Mucosa of descending colon (tissue), 3 donors: ENCODE measurements at regions not wholly inside any gene's neighbourhood (a gene's known extent, or its start where the extent isn't known, plus 50 kb on each side); places are given as distances from the start of the nearest gene placed in this dataset.

Experiments used
- ATAC-seq: fragments of 200-7000 bp; cut with Tn5 transposase; one replicate; pipeline ENCODE4 v1.9.1; 2020; ENCODE audit warnings: mild to moderate bottlenecking, moderate library complexity
- DNase-seq, 3 donors: peaks; one replicate each; pipeline ENCODE4 v3.0.0-alpha.2; 2020
- H3K36me3 ChIP-seq: fragments of 200-600 bp; one replicate; pipeline ENCODE4 v1.8.0; 2021; ENCODE audit warnings: low read depth, mild to moderate bottlenecking
- H3K4me1 ChIP-seq: fragments of 200-600 bp; one replicate; pipeline ENCODE4 v1.8.0; 2021; ENCODE audit warnings: low read depth, mild to moderate bottlenecking
- H3K4me3 ChIP-seq: fragments of 200-600 bp; one replicate; pipeline ENCODE4 v1.8.0; 2021; ENCODE audit warnings: mild to moderate bottlenecking
- H3K9me3 ChIP-seq: fragments of 200-600 bp; one replicate; pipeline ENCODE4 v1.8.0; 2021; ENCODE audit warnings: mild to moderate bottlenecking
- CTCF ChIP-seq: fragments of 200-600 bp; IDR thresholded peaks from one replicate; pipeline ENCODE4 v1.8.0; 2022; ENCODE audit warnings: antibody characterized with exemption, mild to moderate bottlenecking
- intact Hi-C, 2 donors: fragments of 100-400 bp; cut with DNase I in 1 of 2; cut with micrococcal nuclease in 1 of 2; formaldehyde crosslinking; loops; one replicate each; pipeline versions ENCODE4 v1.11.0 to v1.11.1; 2022; cut with DNase I, micrococcal nuclease
- donor health status: DM: no; HTN: no; CAD: no; lungs with moderate emphysema.
- donor health status: DM: no; HTN: no; CAD: no.
- donor health status: DM: no; HTN: yes; CAD: no.

- Histone ChIP-seq H3K4me1 (peaks cover 3% of the 10 kb centered on the region), H3K36me3 (no peaks in the 10 kb centered on the region), H3K4me3 (no peak overlapping the region), H3K9me3 (no peaks in the 10 kb centered on the region)
- DNase-seq (no peak), ATAC-seq (no peak)
- TF ChIP-seq CTCF, result no peak
- intact Hi-C loops, result no loop called here
These were observed 504.0 kb downstream of the SHQ1 start for GRCh38 chr3:72344236-72344635.

- Histone ChIP-seq H3K4me1 (peaks cover 3% of the 10 kb centered on the region), H3K9me3 (no peaks in the 10 kb centered on the region), H3K4me3 (no peak overlapping the region), H3K36me3 (no peaks in the 10 kb centered on the region)
- ATAC-seq (no peak), DNase-seq (no peak)
- intact Hi-C loops, result no loop called here
- TF ChIP-seq CTCF, result no peak
These were observed 505.2 kb downstream of the SHQ1 start for GRCh38 chr3:72343078-72343477.

- DNase-seq, result no peak
- Histone ChIP-seq H3K4me3 (no peak overlapping the region), H3K36me3 (no peaks in the 10 kb centered on the region), H3K9me3 (no peaks in the 10 kb centered on the region), H3K4me1 (peaks cover under 1% of the 10 kb centered on the region)
- no peak for TF ChIP-seq CTCF
- ATAC-seq, result no peak
- intact Hi-C loops, result no loop called here
These were observed 505.8 kb downstream of the SHQ1 start for GRCh38 chr3:72342450-72342849.

- TF ChIP-seq CTCF, result no peak
- no peak for ATAC-seq
- intact Hi-C loops, result no loop called here
These were observed 506.3 kb downstream of the SHQ1 start for GRCh38 chr3:72341920-72342319.

GRCh38 chr3:72341380-72341770 lies 506.9 kb downstream of the SHQ1 start:
- H3K4me3 ChIP-seq, result no peak overlapping the region
- peaks cover 4% of the 10 kb centered on the region for H3K4me1 ChIP-seq
- no peak for ATAC-seq
- intact Hi-C loops, result no loop called here
- H3K9me3 ChIP-seq, result no peaks in the 10 kb centered on the region
- no peak for DNase-seq
- H3K36me3 ChIP-seq, result no peaks in the 10 kb centered on the region
- TF ChIP-seq CTCF, result no peak

More at GRCh38 chr3:72341920-72342319, 506.3 kb downstream of the SHQ1 start:
- H3K4me1 ChIP-seq, result peaks cover 4% of the 10 kb centered on the region
- no peaks in the 10 kb centered on the region for H3K36me3 ChIP-seq
- H3K4me3 ChIP-seq, result no peak overlapping the region
- DNase-seq, result no peak
- H3K9me3 ChIP-seq, result no peaks in the 10 kb centered on the region
